IPS-18c (cell line): ENCODE measurements at regions not wholly inside any gene's neighbourhood (a gene's known extent, or its start where the extent isn't known, plus 50 kb on each side); places are given as distances from the start of the nearest gene placed in this dataset.

ENCODE experiments used
- H3K4me3 ChIP-seq: 2 replicates; pipeline ENCODE4 v1.7.0; 2013; ENCODE audit warnings: low read depth, mild to moderate bottlenecking, low read length, moderate library complexity; ENCODE audit not compliant: insufficient read depth
- H3K9me3 ChIP-seq: one replicate; pipeline ENCODE4 v1.6.1; 2013; ENCODE audit warnings: mild to moderate bottlenecking, low read length, moderate library complexity; ENCODE audit not compliant: control insufficient read depth, insufficient read depth

DNA sequence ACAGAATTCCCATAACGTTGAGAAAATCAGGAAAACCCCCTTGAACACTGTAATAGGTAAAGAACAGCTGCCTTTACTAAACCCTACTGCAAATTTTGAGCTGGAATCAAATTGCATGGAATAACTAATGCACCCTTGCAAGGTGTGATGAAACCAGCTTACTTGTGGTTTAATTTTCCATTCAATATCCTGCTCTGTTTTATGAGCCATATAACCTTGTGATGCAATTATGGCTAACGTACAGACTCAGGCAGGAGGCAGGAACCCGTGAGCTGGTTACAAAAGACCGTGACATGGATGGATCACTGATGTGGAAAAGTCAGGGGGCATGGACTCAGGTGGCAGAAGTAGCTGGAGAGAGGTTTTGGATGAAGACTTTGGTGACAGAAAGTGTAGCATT lies 438.6 kb downstream of the COG6 start:
- H3K9me3 ChIP-seq: peaks cover 2% of the 10 kb centered on the region

DNA sequence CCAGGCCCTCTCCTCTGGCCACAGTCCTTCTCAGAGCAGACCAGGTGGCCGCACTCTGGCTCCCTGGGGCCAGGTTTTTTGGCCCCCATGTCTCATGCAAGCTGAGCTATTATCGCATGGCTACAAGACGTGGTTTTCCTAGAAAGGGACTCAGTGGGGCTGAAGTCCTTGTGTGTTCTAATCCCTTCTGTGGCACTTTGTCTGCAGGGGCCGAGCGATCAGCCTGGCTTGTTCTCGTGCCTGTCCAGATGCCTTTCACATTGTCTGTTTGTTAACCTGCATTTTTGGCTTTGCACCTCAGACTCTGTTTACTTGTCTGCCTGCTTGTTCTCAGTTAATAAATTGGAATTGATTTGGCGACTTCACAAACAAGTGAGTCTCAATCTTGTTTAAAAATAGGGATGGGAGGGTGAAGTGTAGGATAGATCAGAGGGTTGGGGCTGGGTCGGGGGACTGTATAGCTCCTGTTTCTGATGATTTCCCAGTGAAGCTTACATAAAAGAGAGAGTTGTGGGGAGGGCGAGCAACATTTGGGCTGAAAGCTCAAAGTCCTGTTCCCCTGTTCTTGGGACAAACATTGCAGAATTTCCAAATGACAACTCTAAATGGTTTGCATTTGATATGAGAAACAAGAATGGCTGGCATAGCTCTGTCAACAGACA lies 440.4 kb downstream of the COG6 start:
- no peak overlapping the region for H3K4me3 ChIP-seq
- H3K9me3 ChIP-seq: peaks cover 3% of the 10 kb centered on the region

More for the DNA sequence above, 438.6 kb downstream of the COG6 start:
- H3K4me3 ChIP-seq: no peak overlapping the region

DNA sequence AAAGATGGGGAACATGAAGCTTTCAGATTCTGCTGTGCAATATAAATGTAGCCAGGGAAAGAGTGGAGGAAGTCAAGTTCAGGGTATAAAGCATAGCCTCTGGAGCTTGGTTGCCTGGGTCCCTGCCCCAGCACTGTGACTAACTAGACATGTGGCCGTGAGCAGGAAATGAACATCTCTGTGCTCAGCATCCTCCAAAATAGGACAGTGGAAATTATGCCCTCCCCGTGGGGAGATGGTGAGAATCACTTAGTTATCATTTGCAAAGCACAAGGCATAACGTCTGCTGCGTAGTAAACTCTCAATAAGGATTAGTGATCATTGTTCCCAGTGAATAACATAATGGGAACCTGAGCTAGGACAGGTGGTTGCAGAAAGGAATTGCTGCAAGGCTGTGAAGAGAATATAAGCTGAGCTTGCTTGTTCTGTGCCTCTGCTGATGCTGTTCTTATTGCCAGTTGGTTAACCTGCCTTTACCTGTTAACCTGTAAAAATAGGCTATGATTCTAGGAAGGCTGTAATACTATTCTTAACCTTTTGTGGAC lies 441.0 kb downstream of the COG6 start:
- peaks cover 3% of the 10 kb centered on the region for H3K9me3 ChIP-seq
- no peak overlapping the region for H3K4me3 ChIP-seq

DNA sequence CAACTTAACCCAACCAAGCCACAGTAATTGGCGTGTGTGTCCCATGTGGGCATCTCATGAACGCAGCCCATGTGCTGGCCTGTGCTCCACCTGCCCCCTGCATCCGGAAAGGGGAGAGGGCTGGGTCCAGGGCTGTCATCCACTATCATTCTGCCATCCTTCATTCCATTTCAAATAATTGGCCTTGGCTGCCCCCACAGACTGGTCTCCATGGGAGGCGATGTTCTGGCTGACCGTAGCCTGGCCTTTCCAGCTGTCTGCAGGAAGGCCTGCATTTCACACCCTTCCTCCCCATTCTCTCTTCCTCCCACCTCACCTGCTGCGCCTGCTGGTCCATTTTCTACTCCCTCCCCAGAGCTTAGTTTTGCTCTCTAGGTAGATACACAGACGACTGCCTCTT lies 442.8 kb downstream of the COG6 start:
- Histone ChIP-seq H3K4me3 (no peak overlapping the region), H3K9me3 (peaks cover 3% of the 10 kb centered on the region)

DNA sequence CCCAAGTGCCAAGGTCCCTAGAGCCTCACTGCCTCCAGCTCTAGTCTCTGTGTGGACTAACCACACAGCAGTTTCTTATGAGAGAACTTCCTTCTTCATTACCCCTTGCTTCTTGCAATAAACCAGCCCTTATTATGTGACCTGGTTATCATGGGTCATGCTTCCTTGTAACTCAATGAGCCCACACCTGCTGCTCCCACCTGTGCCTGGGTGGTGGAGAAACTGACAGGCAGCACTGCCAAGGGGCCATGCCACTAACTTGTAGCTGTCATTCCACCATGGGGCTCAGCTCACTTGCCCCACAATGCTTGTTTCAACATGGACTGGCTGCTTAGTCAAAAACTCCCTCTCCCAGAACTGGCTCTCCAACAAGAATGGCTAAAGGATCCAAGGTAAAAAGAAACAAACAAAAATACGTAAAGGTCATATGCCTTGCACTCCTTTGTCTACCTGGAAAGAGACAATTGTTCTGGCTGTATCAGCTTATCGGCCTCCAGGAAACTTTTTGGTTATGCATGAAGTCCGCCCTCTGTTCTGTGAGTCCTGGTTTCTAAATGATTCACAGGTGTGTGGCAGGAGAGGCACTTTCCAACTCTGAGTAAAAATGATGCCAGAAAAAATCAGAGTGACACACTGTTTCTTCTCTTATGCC lies 446.4 kb downstream of the COG6 start:
- H3K9me3 ChIP-seq: peaks cover 3% of the 10 kb centered on the region
- H3K4me3 ChIP-seq: no peak overlapping the region

DNA sequence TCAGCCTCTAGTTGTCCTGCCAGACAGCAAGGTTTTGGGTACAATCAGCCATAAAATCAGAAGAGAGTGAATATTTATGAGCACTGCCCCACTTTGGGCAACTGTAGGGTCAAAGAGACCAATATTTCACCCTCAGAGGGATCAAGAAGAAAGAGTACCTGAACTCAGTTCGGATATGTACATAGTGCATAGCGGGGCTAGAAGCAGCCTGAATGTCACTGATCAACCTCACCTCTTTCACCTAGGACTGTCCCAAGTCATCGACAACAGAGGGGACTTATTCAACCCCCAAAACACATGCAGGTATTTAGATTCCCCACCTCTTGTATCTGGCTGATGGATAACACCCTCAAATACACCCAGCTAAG lies 446.9 kb downstream of the COG6 start:
- Histone ChIP-seq H3K4me3 (no peak overlapping the region), H3K9me3 (peaks cover 3% of the 10 kb centered on the region)

DNA sequence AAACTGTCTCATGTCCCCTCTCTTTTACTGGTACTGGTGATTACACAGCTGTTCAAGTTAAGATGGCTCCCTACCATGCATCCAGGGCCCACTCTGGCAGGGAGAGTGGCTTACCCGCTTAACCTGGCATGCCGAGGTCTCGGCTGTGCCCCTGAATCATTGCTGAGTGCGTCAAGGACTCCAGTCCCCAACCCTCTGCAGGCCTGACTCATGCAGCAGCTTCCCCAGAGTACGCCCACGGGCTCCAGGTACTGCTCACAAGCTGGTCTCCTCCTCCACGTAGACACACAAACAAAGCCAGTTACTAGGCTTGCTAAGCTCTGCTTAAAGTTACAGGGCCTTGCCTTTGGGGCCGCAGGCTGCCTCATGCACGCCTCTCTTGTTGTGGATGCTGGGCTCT lies 447.4 kb downstream of the COG6 start:
- peaks cover 3% of the 10 kb centered on the region for H3K9me3 ChIP-seq
- H3K4me3 ChIP-seq: no peak overlapping the region

DNA sequence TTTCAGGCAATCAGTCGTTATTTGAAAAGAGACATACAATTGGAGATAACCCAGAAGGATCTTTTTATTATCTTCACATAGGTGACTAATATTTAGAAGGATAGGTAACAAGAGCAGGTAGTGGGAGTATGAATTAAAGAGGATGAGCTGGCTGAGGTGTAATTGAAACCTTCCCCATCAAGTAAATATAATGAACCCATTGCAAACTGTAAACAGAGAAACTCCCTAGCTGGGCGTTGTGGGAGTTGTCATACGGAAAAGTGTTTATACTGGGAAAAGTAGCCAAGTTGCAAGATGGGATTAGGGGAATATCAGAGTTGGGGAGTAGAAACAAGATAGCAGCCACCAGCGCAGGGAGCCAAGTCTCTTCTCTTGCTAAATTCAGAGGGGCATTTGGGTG lies 448.4 kb downstream of the COG6 start:
- Histone ChIP-seq H3K9me3 (peaks cover 2% of the 10 kb centered on the region), H3K4me3 (no peak overlapping the region)

DNA sequence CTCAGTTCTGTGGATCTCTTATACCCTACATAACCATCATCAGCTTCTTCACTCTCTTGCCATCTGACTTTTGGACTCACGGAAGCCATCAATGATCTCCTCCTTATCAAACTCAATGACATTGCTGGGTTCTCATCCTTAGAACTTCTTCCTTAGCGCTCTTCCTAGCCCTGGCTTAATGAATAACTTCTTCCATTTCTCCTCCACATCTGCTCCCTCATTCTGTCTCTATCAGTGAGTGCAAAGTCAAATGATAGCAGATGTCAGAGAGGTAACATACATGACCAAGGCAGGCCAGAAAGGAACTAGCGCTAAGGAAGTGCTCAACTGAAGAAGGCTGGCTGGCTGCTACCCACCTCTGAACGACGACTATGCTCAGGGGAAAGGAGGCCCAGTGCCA lies 449.8 kb downstream of the COG6 start:
- Histone ChIP-seq H3K9me3 (no peaks in the 10 kb centered on the region), H3K4me3 (no peak overlapping the region)

DNA sequence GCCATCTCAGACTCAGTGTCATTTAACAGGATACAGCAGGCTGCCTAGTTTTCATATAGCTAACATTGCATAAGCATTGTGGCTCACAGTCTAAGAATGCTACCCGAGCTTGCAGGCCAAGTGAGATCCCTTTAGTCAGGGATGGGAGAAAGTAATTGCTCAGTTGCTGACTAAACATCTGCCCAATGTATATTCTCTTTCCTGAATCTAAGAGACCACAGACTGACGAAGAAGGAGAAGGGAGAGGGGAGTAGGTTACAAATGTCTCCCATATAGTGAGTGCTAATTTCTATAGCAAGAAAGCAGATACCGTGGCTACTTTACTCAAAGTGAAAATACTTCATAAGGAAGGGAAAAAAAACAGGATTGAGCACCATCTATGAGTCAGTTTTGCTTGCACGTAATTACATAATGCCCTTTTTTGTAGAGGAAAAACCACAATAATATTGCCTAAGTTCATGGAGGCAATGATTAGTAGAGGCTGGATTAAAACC lies 453.9 kb downstream of the COG6 start:
- H3K4me3 ChIP-seq: no peak overlapping the region

DNA sequence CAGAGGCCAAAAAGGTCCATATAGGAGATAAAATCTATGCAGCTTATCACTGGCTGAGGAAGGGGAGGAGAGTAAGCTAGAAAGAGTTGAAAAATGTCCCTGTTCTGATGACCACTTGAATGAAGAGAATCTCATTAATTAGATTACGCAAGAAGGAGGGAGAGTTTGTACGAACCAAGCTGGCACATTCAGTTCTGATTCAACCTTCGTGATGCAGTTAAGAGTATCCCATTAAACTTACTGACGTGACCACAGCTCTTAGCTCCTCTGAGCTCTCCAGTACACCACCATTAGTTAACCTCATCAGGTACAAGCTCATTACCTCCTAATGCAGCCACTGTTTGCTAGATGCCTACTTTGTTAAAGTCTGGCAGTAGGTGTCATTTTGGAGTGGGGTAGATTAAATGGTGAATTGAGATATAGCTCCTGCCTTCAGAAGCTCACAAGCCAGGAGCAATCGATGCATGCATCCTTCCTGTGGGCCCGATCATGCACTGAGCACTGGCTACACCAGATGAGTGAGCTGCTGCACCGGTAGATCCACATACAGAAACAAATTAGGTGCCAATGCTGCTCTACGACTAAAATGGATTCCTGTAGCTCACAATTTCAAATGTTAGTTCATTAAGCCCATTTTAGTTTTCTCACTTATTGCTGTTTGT lies 458.3 kb downstream of the COG6 start:
- H3K9me3 ChIP-seq: no peaks in the 10 kb centered on the region

More for the DNA sequence above, 453.9 kb downstream of the COG6 start:
- no peaks in the 10 kb centered on the region for H3K9me3 ChIP-seq

DNA sequence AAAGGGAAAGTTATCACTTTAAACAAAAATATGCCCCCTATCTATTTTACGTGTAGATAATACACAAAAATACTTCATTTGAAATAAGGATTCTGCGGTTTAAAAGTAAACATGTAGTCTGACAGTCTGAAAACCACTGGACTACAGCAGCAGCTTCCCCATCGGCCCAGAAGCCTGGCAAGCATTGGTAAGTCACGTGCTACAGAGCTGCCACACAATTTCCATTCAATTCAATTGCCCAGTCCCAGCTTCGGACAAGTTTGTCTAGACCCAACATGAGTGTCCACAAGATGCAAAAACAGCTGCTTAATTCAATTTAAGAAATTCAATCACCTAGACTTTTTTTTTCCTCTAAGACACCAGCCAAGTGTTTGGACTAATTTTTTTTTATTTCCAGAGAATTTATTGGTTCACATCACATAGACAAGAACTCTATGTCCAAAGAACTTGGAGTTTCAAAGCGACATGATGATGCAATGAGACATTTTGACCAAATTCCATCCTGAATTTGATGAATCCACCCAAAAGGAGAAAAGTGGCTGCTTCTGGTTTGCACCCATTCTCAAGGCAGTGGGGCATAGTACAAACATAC lies 458.9 kb downstream of the COG6 start:
- no peak overlapping the region for H3K4me3 ChIP-seq
- no peaks in the 10 kb centered on the region for H3K9me3 ChIP-seq

More for the DNA sequence above, 458.3 kb downstream of the COG6 start:
- no peak overlapping the region for H3K4me3 ChIP-seq

DNA sequence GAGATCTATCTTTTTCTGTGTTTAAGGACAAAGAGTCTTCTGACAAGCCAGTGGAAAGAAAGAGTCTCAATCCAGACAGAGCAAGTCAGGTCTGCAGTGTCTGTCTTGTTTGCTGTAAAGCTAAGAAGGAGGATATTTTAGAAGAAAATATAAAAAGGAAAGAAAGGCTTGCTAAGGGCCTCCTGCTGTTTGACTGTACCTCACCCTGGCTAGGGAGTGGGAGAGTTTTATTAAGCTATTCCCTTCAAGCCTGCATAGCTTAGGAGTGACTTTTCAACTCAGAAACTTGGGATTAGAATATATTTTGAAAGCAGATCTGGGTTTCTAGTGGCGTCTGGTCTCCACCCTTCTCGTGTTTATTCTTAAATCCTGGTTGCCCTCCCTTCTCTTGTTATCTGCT lies 460.0 kb downstream of the COG6 start:
- H3K4me3 ChIP-seq: no peak overlapping the region
- no peaks in the 10 kb centered on the region for H3K9me3 ChIP-seq

DNA sequence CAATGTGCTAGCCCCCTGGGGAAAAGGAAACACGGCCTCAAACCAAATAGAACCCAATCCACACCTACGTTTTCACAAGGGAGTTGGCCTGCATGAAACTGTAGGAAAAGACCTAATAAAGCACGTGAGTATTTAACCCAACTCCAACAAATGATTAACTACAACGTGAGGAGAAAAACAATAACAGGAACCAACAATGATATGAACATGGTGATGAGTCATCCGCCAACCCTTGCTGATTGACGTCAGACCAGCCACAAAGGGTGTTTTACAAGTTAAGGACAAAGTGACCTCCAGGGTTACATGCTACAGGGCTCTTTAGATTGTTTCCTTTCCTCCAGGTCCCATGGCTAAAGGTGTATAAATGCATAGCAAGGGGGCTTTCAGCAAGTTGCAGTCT lies 460.5 kb downstream of the COG6 start:
- Histone ChIP-seq H3K4me3 (no peak overlapping the region), H3K9me3 (no peaks in the 10 kb centered on the region)

DNA sequence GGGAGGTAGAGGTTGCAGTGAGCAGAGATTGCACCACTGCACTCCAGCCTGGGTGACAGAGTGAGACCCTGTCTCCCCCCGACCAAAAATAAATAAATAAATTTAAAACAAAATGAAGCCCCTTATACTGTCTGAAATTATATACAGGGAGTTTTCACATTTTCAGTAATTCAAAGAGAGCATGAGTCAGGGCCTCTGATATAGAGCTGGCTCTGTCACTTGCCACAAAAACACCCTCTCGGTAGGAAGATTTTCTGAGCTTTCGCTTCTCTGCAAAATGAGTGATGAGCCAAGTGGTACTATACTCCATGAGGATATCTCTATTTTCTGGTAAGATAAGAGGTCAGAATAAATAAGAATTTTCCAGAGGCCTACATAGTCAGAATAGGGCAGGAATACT lies 462.9 kb downstream of the COG6 start:
- Histone ChIP-seq H3K9me3 (no peaks in the 10 kb centered on the region), H3K4me3 (no peak overlapping the region)

DNA sequence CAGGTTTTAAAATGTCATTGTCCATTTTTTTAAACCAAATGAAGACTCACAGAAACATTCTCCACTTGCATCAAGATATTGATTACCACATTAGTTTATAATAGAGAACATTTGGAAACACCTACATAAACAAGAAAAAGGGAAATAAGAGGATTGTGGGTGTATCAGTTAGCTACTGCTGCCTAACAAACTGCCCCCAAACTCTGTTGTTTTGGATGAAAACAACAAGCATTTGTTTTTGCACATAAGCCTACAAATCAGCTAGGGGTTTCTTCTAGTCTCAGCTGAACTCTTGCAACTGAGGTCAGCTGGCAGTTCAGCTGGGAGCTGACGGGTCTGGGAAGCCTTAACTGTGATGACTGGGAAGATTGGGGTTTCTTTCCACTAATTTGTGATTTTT lies 464.4 kb downstream of the COG6 start:
- no peak overlapping the region for H3K4me3 ChIP-seq

DNA sequence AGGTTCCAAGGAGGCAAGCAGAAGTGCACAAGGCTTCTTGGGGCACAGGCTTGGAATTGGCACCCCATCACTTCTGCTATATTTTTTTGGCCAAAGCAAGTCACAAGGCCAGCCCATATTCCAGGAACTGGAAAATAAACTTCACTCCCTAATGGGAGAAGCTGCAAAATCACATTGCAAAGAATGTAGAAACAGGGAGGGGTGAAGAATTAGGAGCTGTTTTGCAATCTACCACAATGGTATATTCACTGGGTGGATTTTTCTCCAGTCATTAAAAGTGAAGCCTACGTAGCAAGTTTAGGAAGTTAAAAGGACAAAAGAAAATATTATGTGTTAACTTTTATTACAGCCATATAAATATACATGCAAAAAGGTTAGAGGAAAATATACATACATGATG lies 464.8 kb downstream of the COG6 start:
- H3K4me3 ChIP-seq: no peak overlapping the region
- H3K9me3 ChIP-seq: no peaks in the 10 kb centered on the region

More for the DNA sequence above, 464.4 kb downstream of the COG6 start:
- no peaks in the 10 kb centered on the region for H3K9me3 ChIP-seq

DNA sequence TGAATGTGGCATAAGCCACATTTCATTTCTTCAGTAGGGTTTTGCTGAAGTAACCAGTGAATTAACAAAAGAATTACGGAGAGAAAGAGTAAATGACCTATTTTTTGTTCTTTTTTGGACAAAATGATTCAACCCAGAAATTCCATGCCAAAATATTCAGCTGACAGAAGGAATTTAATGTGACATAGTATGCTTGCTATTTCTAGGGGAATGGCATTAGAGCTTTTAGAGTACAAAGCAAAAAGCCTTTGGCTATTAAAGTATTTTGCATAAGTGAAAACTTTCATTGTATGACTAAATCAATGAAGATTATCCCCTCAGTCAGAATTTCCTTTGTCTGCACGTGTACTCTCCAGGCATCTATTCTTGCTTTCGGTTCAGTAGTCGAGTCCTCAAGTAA lies 465.3 kb downstream of the COG6 start:
- H3K4me3 ChIP-seq: no peak overlapping the region
- H3K9me3 ChIP-seq: no peaks in the 10 kb centered on the region
